K562 (cell line): ENCODE measurements at regions not wholly inside any gene's neighbourhood (a gene's known extent, or its start where the extent isn't known, plus 50 kb on each side); places are given as distances from the start of the nearest gene placed in this dataset.

Experiments
- ATAC-seq: fragments of 200-7000 bp; cut with Tn5 transposase; 3 replicates; pipeline ENCODE4 v1.9.1; 2020; ENCODE audit warnings: moderate library complexity
- BruUV-seq: library from RNA; stranded (reverse); fragments of 400-500 nt; replicated peaks from 2 replicates; lab custom pipeline; 2021; lab: Mats Ljungman, UMichigan
- CTCF ChIA-PET: fragments of 300-600 bp; formaldehyde crosslinking; extraction: SDS; loops from one replicate; lab custom pipeline; 2021; ENCODE audit warnings: low intra/inter-chr PET ratio; lab: Yijun Ruan, JAX
- POLR2A ChIA-PET: fragments of 300-600, 350-650 bp; sonication (Branson Sonifier 250); formaldehyde crosslinking; extraction: SDS; loops from one replicate; lab custom pipeline; 2021; ENCODE audit warnings: antibody characterized with exemption, inconsistent platforms; lab: Yijun Ruan, JAX
- DNase-seq, 4 experiments: peaks; one replicate each; pipeline versions ENCODE4 v3.0.0 to v3.0.0-alpha.2; 2011 to 2018; ENCODE audit warnings: low spot score in 3 of 4, mixed read lengths in 3 of 4; ENCODE audit errors: extremely low read depth in 1 of 4
- FAIRE-seq: peaks from 2 replicates; lab custom pipeline; 2011; peaks lifted over from hg19 to GRCh38; lab: Jason Lieb, UNC
- H2AFZ ChIP-seq: 2 replicates; pipeline ENCODE4 v1.6.0; 2011; ENCODE audit warnings: low read depth, low read length, control low read depth, inconsistent platforms
- H3K27ac ChIP-seq: fragments of 200-600 bp; 3 replicates; pipeline ENCODE4 v1.8.0; 2011; ENCODE audit warnings: low read depth, mild to moderate bottlenecking, control low read depth, inconsistent platforms, low read length, moderate library complexity, mixed read lengths; ENCODE audit errors: extremely low read depth
- H3K27me3 ChIP-seq, 2 experiments: fragments of 300-600 bp in 1 of 2; 2 replicates in 1 of 2; 3 replicates in 1 of 2; pipeline versions ENCODE4 v1.6.0 to v1.8.0; 2011; ENCODE audit warnings: inconsistent platforms in 2 of 2, low read length in 2 of 2, mild to moderate bottlenecking in 1 of 2, mixed read lengths in 1 of 2, moderate library complexity in 1 of 2; ENCODE audit not compliant: control insufficient read depth in 2 of 2, insufficient read depth in 2 of 2
- H3K36me3 ChIP-seq: fragments of 300-600 bp; 3 replicates; pipeline ENCODE4 v1.8.0; 2011; ENCODE audit warnings: mild to moderate bottlenecking, low read length, inconsistent platforms; ENCODE audit not compliant: control insufficient read depth, insufficient read depth
- H3K4me1 ChIP-seq, 2 experiments: fragments of 200-600 bp in 1 of 2; replicated peaks in 1 of 2; 2 replicates in 1 of 2; 3 replicates in 1 of 2; pipeline versions ENCODE4 v1.5.1 to v1.8.0; 2011; ENCODE audit warnings: inconsistent platforms in 2 of 2, low read length in 2 of 2, mild to moderate bottlenecking in 1 of 2, mixed read lengths in 1 of 2, moderate library complexity in 1 of 2; ENCODE audit not compliant: control insufficient read depth in 2 of 2, insufficient read depth in 2 of 2
- H3K4me2 ChIP-seq: 2 replicates; pipeline ENCODE4 v1.6.1; 2011; ENCODE audit warnings: low read length, control low read depth, inconsistent platforms, mixed read lengths; ENCODE audit not compliant: insufficient read depth
- H3K4me3 ChIP-seq: fragments of 200-600 bp; sonication (generic), shearing (Covaris generic); 2 replicates; pipeline ENCODE4 v1.5.1; 2016; ENCODE audit warnings: control low read depth, inconsistent platforms
- H3K79me2 ChIP-seq: fragments of 200-600 bp; 3 replicates; pipeline ENCODE4 v1.8.0; 2011; ENCODE audit warnings: low read length, inconsistent platforms; ENCODE audit not compliant: control insufficient read depth, insufficient read depth
- H3K9ac ChIP-seq, 2 experiments: 2 replicates each; pipeline versions ENCODE4 v1.6.0 to v1.6.1; 2011; ENCODE audit warnings: low read depth in 2 of 2, low read length in 2 of 2, control low read depth in 1 of 2, inconsistent platforms in 1 of 2, mild to moderate bottlenecking in 1 of 2, mixed read lengths in 1 of 2; ENCODE audit not compliant: insufficient read depth in 1 of 2
- H3K9me1 ChIP-seq: one replicate; pipeline ENCODE4 v1.6.0; 2011; ENCODE audit warnings: inconsistent platforms, mild to moderate bottlenecking, low read length, moderate library complexity; ENCODE audit not compliant: control insufficient read depth, insufficient read depth
- H3K9me3 ChIP-seq: replicated peaks from 2 replicates; pipeline ENCODE4 v1.5.1; 2011; ENCODE audit warnings: low read depth, low read length, inconsistent platforms; ENCODE audit not compliant: control insufficient read depth, insufficient read depth
- H4K20me1 ChIP-seq: replicated peaks from 2 replicates; pipeline ENCODE4 v1.6.1; 2011; ENCODE audit warnings: low read length, inconsistent platforms, mixed read lengths; ENCODE audit not compliant: control insufficient read depth, insufficient read depth
- ELF2 ChIP-seq: fragments of 250-450 bp; sonication (Bioruptor Pico); IDR thresholded peaks from 2 replicates; pipeline ENCODE4 v1.5.0; 2021; ENCODE audit warnings: mild to moderate bottlenecking
- FOXA1 ChIP-seq: fragments of 450-650 bp; IDR thresholded peaks from 2 replicates; pipeline ENCODE4 v1.6.1; 2016; ENCODE audit warnings: mild to moderate bottlenecking, borderline replicate concordance
- RAD51 ChIP-seq: fragments of 450-650 bp; IDR thresholded peaks from 2 replicates; pipeline ENCODE4 v1.7.1; 2016; ENCODE audit warnings: low read depth, mild to moderate bottlenecking, borderline replicate concordance
- RBM25 ChIP-seq: fragments of 200-400 bp; formaldehyde crosslinking; IDR thresholded peaks from 2 replicates; pipeline ENCODE4 v1.6.1; 2018; ENCODE audit warnings: low read length, low read depth, moderate library complexity; ENCODE audit not compliant: severe bottlenecking
- ZC3H4 ChIP-seq: sonication (generic); formaldehyde crosslinking; IDR thresholded peaks from 2 replicates; pipeline ENCODE4 v1.9.0; 2021; ENCODE audit warnings: missing genetic modification reagents, borderline replicate concordance
- ZFP36 ChIP-seq: fragments of 150-350 bp; IDR thresholded peaks from 2 replicates; pipeline ENCODE4 v1.6.1; 2018; ENCODE audit warnings: low read length, low read depth; ENCODE audit not compliant: partially characterized antibody
- WGBS: fragments of 100-300 bp; shearing (Covaris generic); methylation state at CpG from one replicate; pipeline ENCODE4 v1.1.6; 2016; ENCODE audit warnings: low coverage, mixed read lengths; ENCODE audit not compliant: insufficient coverage; ENCODE audit errors: missing lambda C conversion rate; 5-methylcytosine and 5-hydroxymethylcytosine counted together
- in situ Hi-C: fragments of 300-500 bp; cut with MboI; formaldehyde crosslinking; loops from 4 replicates; pipeline ENCODE4 v1.15.0; 2018; ENCODE audit warnings: inconsistent platforms, mixed read lengths
- intact Hi-C: fragments of 100-400 bp; cut with micrococcal nuclease; formaldehyde crosslinking; loops from 2 replicates; pipeline ENCODE4 v1.14.2; 2022

DNA sequence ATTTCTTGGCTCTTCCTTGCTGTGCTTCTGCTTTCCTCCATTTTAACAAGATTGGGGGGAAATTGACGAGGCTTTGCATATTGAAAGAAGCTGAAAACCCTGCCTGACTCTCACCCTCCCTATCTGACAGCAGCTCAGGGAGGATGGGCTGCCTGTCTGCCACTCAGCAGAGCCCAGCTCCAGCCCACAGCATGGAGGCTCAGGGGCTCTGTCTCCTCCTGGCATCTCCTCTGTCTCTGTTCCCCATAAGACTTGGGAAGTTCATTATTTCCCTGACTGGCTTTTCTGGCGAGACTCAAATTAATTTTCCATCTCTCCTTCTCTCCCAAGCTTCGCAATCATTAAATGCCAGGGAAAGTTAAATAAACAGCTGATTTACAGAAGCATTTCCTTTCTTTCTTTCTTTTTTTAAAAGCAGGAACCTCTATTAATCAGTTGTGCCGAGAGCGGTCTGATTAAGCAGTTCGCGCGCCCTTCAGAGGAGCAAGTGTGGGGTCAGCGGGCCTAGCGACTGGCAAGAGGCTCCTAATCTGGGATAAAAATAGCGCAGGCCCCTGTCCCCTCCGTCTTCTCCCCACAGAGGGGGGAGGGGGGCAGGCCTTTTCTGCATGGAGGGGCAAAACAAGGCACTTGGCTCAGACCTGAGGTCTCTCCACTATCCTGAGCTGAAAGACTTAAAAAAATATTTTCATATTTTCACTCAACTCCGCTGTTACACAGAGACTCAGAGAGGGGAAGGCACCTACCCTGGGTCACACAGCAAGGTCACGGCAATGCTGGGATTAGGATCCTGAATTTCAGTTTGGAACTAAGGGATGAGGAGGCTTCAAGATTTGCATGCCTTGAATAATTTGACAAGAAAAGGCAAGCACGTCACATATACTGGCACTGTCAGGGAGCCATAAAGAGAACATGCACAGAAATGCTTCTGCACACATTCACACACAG lies 170.4 kb downstream of the ACTL8 start:
- ATAC-seq = no peak
- Histone ChIP-seq H3K36me3 (no peaks in the 10 kb centered on the region), H3K4me2 (no peak overlapping the region), H3K9me1 (no peaks in the 10 kb centered on the region), H3K4me1 (no peaks in the 10 kb centered on the region), H3K9ac (no peak overlapping the region), H3K27me3 (no peaks in the 10 kb centered on the region; a peak in 1 of 5 replicates), H3K27ac (no peak overlapping the region), H3K9me3 (no peaks in the 10 kb centered on the region), H3K79me2 (no peaks in the 10 kb centered on the region), H4K20me1 (peaks cover 4% of the 10 kb centered on the region), H3K4me3 (no peak overlapping the region), H2AFZ (no peak overlapping the region)
- no peak for DNase-seq
- POLR2A ChIA-PET = interaction anchor here (0.5 to 0.6 kb wide), 2 partner anchors 13 to 607 kb away, joined by 3 read pairs; no protein-coding TSS in a partner anchor
- FAIRE-seq = no peak
- intact Hi-C loops = no loop called here
- in situ Hi-C loops = loop anchor here (10.0 kb wide), 1 partner anchor 179 kb away; the partner anchor contains the start of gene IGSF21
- no TSS peak for BruUV-seq
- CTCF ChIA-PET = interaction anchor here (0.6 kb wide), 1 partner anchor 203 kb away, joined by 3 read pairs; no protein-coding TSS in a partner anchor
- WGBS = 0% methylated on average over 15 of the region's 15 CpGs
- TF ChIP-seq FOXA1 (no peak), RAD51 (no peak), RBM25 (peak; percentile 40), ELF2 (no peak), ZFP36 (peak; percentile 65), ZC3H4 (CRISPR knock-in tag) (no peak)
